GM19438 (cell line): ENCODE measurements at regions not wholly inside any gene's neighbourhood (a gene's known extent, or its start where the extent isn't known, plus 50 kb on each side); places are given as distances from the start of the nearest gene placed in this dataset.

Experiments
- ATAC-seq: cut with Tn5 transposase; IDR thresholded peaks from one replicate; pipeline ENCODE4 v1.9.1; 2021; ENCODE audit warnings: low read depth; ENCODE audit not compliant: unreplicated experiment

GRCh38 chr13:110826861-110827672, 87.8 kb downstream of the ANKRD10 start:
- no peak for ATAC-seq
